NCI-H82 treated with DMSO at 0.1 percent for 48 hours (cell line): ENCODE measurements at regions not wholly inside any gene's neighbourhood (a gene's known extent, or its start where the extent isn't known, plus 50 kb on each side); places are given as distances from the start of the nearest gene placed in this dataset.
A peak's percentile ranks its signal among the peaks of the same experiment; 100 is the strongest.
"Not testable (repeated sequence)": the region's sequence is repeated elsewhere in the genome, so short reads cannot be mapped to it uniquely, and the experiment has no call there.

Experiments used
- DNase-seq: peaks from one replicate; lab custom pipeline; 2025; ENCODE audit not compliant: unreplicated experiment; lab: John Stamatoyannopoulos, UW

DNA sequence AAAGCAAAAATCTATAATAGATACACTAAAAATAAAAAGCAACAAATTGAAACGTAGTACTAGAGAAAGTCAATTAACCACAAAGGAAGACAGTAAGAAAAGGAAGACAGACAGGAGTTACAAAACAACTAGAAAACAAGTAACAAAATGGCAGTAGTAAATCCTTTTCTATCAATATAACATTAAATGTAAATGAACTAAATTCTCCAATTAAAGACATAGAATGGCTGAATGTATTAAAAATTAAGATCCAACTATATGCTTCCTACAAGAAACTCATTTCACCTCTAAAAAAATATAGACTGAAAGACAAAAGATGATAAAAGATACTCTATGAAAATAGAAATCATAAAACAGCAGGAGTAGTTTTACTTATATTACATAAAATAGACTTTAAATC, 79.1 kb downstream of the CTH start:
- no peak for DNase-seq

GRCh38 chr1:70495370-70495769, 84.3 kb downstream of the CTH start:
- DNase-seq = no peak

DNA sequence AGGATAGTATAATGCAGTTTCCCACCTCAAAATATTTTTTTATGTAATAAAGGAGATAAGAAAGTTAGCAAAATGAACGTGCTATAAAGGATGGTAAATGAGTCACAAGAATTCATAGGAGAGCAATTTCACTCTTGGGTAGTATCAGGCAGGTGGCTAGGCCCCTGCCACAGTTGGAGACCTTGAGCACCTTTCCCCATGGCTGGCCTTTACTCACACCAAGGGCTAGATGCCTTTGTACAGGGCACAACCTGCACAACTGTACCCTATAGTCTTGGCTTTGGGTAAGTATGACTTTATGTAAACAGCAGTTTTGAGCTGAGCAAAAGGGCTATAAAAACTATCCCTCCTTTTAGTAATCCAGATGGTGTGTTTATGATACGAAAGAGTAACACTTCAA, 85.1 kb downstream of the CTH start:
- DNase-seq = no peak

GRCh38 chr1:70497152-70497551, 86.1 kb downstream of the CTH start:
- no peak for DNase-seq

DNA sequence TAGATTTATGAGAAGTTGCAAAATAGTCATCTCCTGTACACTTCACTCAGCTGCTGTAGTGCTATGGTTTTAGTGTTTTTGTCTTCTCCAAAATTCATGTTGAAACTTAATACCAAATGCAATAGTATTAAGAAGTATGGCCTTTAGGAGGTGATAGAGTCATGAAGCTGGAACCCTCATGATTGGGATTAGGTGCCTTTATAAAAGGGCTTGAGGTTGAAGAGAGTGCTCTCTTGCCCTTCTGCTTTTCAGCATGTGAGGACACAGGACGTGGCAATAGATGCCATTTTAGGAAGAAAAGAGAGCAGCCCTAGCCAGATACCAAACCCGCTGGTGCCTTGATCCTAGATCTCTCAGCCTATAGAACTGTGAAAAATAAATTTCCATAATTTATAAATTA, 87.6 kb downstream of the CTH start:
- no peak for DNase-seq

GRCh38 chr1:70499695-70500094, 88.6 kb downstream of the CTH start:
- DNase-seq = no peak

DNA sequence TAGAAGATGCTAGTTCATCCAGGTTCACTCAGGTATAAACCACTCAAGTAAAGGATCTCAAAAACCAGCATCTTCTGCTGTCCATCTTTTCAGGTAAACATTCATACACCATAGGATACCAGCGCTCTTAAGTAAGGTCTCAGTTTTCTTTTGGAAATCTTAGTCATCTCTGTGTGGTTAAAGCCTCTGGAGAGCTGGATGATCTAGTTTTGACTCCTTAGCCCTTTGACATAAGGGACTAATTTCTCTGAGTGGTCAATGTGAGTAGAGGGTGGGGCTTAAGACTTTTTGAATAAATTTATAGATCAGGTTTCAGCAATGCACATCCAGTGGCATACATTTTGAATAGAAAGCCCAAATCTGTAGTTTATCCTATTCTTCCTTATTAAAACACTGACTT, 92.3 kb downstream of the CTH start:
- no peak for DNase-seq

DNA sequence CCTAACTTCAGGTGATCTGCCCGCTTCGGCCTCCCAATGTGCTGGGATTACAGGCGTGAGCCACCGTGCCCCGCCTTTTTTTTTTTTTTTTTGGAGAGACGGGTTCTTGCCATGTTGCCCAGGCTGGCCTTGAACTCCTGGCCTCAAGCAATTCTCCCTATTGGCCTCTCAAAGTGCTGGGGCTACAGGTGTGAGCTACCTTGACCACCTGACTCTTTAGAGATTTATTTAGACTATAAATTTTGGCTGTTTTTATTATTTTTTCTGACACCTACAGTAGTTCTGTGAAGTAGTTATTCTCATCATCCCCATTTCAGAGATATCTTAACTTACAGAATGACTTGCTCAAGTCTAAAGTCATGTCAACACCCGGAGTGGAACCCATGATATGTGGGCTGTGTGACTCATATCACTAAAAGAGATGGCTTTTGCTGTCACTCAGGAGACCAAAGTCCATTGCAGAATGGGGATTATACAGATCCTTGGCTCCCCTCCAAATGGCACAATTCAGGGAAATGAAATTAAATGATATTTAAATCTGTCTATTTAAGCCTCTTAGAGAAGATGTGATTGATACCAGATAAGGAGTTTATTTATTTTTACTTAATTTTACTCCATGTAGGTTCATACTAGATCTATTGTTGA, 93.2 kb downstream of the CTH start:
- peak; percentile 66 for DNase-seq

DNA sequence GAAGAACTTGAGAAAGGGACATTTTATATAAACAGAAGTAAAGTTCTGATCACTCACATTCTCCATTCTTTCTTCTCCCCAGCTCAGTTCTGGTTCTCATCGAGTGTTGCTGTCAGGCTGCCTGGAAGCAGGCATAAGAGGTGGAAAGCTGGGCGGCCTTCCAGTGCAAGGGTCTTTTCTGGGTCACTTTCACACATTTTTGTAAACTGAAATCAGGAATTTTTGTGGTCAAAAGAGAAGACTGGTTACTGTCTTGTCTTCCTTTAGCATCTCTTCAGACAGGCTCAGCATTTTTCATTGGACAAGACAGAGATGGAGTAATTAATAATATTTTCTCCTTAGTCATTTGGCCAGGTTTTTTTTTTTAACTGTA, 93.7 kb downstream of the CTH start:
- no peak for DNase-seq

GRCh38 chr1:70507991-70508390, 96.9 kb downstream of the CTH start:
- DNase-seq = not testable (repeated sequence)

- peak; percentile 43 for DNase-seq
Measured at GRCh38 chr1:70509996-70510876, 99.2 kb downstream of the CTH start.

DNA sequence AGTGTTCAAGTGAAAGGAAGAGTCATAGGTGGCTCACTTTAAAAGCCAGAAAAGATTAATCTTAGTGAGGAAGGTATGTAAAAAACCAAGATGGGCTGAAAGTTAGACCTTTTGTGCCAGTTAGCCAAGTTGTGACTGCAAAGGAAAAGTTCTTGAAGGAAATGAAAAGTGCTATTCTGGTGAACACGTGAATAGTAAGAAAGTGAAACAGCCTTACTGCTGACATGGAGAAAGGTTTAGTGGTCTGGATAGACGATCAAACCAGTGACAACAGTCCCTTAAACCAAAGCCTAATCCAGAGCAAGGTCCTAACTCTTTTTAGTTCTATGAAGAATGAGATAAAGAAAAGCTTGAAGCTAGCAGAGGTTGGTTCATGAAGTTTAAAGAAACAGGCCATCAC, 106.4 kb downstream of the CTH start:
- DNase-seq = no peak

GRCh38 chr1:70518106-70518505, 107.0 kb downstream of the CTH start:
- DNase-seq = no peak

DNA sequence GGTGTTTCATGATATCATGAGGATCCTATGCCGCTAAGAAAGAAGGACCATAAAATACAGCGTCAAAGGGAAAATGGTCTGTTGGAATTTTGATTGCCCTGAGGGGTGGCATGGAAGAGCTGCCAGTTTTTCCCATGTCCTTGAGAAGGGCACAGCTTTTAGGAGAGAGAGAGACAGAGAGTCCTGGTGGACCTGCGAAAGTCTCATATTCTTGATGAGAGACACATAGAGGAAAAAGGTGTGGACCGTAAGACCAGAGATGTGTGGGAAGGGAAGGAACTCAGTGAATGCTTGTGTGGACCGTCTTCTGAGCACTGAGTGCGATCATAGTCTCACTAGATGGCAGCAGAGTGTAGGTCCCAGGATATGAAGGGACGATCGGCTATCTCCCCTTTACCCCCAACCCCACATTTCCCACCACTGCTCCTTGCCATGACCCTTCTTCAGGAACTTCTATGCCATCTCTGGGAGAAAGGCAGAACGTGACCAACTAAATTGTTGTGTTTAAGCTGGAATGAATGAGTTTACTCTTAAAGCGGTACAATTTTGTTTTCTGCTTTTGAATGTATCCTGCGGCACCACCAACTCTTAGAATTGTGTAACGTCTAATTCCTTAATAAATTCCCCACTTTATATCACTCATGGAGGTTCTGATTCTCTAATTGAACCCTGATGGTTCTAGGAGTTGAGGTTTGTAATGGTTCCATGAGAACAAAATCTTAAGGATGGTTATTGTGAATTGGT, 117.7 kb downstream of the CTH start:
- DNase-seq = peak; percentile 47

DNA sequence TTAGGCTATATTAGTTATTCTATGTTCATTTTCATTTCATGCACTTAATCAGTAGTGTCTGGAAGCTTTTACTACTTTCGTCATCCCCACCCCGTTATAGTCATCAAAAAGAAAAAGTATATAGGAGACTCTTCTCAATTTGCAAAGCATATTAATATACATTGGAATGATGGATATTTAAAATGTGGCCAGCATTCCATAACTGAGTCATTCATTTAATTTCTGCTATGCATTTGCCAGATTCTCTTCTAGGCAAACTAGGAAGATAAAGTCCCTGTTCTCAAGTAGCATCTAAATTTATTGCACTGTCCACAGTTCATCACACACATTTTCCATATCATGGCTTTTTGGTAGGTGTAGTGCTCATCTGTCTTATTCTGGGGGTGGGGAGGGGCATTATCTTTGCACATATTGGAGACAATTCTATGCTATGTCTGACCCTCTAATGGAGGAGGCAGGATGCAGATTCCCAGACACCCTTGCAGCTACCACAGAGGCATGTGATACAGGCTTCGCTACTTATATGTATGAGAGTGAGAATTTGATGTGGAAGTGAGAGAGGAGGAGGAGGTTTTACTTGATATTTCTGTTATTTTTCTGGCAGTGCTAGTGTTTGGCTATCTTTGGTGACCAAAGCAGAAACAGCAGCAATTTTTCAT, 125.8 kb downstream of the CTH start:
- DNase-seq = no peak

- DNase-seq = no peak
Measured at GRCh38 chr1:70537788-70538187, 126.7 kb downstream of the CTH start.

DNA sequence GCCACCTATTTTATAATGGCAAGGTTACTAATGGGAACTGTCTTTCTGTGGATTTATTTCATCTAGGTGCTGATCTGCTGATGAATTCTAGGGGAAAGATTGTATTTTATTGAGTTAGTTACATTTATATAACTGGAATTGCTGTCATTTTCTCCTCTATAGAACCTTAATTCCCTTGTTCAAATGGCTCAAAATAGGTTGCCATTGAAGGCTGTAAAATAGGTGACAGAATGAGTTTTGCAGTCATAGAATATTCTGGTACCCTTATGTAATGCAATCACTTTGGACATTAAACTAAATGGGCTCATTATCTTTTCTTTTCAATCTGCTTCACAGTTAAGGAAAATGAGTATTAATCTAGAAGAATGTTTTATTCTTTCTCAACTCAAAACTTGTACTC, 131.0 kb downstream of the CTH start:
- no peak for DNase-seq

DNA sequence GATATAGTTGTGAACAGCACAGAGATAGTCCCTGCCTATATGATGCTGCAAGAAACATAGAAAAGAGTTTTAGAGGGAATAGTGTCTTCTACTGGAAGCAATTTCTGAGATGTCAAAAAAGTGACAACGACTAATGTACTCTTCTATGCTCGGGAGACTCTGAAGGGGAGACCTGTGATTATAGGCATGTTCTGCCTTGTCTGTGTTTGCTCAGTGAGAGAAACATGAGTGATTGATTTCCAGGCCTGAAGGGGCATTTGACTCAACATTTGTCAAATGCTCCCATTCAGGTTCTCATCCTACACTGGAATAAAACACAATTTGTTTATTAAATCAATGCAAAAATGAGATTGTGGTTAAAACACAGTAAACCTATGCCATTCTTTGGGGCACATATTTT, 131.8 kb downstream of the CTH start:
- DNase-seq = no peak

- DNase-seq = no peak
Measured at GRCh38 chr1:70546726-70547125, 135.7 kb downstream of the CTH start.

DNA sequence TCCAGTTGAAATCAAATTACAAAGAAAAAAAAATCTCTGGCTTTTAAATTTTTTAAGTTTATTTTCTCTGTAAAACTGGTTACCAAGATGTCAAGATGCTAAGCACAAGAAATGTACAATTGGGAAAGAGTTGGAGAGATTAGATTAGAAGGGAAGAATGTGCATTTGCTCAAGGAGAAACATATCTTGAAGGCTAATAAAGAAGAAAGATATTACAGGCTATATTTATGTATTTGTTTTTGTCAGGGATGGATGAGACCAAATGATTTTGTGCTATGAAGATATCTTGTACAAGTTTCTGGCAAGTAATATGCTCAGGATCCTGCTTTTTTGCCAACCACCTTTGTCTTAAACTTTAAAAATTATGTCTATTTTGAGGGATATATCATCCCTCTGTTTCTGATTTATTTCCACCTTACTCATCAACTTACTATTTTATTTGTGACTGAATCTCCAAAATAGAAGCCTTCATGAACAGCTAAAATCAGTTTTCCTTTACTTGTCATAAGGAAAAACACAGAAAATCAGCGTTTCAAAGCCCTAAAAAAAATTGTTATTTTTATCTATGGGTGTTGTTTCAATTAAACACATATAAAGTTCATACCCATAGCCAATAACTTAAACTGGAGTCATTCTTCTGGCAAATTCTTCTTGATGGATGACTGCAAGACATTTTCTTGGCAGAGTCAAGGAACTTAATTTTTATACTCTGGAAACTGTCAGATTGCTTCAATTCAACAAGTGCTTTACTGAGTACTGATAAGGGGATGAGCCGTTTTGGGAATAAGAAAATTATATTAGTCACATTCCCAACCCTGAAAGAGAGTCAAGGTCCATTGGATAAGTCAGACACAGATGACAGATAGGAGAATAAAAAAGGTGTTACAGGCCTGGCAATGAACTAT, 141.8 kb downstream of the CTH start:
- DNase-seq = no peak
